ENCODE measurements at regions not wholly inside any gene's neighbourhood (a gene's known extent, or its start where the extent isn't known, plus 50 kb on each side); places are given as distances from the start of the nearest gene placed in this dataset.

GRCh38 chr17:14739656-14740431 lies 439.0 kb downstream of the HS3ST3B1 start:
- no peaks in the 10 kb centered on the region for H3K36me3 ChIP-seq
- ATAC-seq: no peak

DNA sequence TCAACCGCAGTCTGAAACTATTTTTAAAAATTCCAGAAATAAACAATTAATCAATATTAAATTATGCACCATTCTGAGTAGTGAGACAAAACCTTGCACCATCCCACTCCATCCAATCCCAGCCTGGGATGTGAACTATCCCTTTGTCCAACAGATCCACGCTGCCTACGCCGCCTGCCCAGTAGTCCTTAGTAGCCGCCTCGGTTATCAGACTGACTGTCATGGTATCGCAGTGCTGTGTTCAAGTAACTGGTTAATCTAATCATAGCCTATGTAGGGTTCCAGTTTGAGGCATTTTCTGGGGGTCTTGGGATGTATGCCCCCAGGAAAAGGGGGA lies 437.7 kb downstream of the HS3ST3B1 start:
- Histone ChIP-seq H3K36me3 (no peaks in the 10 kb centered on the region), H3K4me3 (no peak overlapping the region), H3K9me3 (no peaks in the 10 kb centered on the region), H3K27ac (no peak overlapping the region), H3K4me1 (no peaks in the 10 kb centered on the region), H3K27me3 (no peaks in the 10 kb centered on the region)
- TF ChIP-seq POLR2AphosphoS5 (IDR thresholded peaks at IDR 0.05): no peak
- TF ChIP-seq CTCF (IDR thresholded peaks at IDR 0.05): no peak
- ATAC-seq: no peak
- WGBS, 2 donors (ENCODE audit: low coverage in 1 of 2): 79 to 95% methylated on average over 2 to 7 of the region's 7 CpGs

More at GRCh38 chr17:14739656-14740431, 439.0 kb downstream of the HS3ST3B1 start:
- no peak for TF ChIP-seq POLR2AphosphoS5 (IDR thresholded peaks at IDR 0.05)
- TF ChIP-seq POLR2A (IDR thresholded peaks at IDR 0.05): no peak
- TF ChIP-seq EP300 (IDR thresholded peaks at IDR 0.05): no peak
- no peak for TF ChIP-seq CTCF (IDR thresholded peaks at IDR 0.05)
- no peak overlapping the region for H3K27ac ChIP-seq
- H3K4me1 ChIP-seq: no peaks in the 10 kb centered on the region
- no peaks in the 10 kb centered on the region for H3K9me3 ChIP-seq
- no peak overlapping the region for H3K4me3 ChIP-seq
- no peaks in the 10 kb centered on the region for H3K27me3 ChIP-seq
- WGBS, 2 donors (ENCODE audit: low coverage in 1 of 2): 52 to 66% methylated on average over 5 of the region's 8 CpGs

DNA sequence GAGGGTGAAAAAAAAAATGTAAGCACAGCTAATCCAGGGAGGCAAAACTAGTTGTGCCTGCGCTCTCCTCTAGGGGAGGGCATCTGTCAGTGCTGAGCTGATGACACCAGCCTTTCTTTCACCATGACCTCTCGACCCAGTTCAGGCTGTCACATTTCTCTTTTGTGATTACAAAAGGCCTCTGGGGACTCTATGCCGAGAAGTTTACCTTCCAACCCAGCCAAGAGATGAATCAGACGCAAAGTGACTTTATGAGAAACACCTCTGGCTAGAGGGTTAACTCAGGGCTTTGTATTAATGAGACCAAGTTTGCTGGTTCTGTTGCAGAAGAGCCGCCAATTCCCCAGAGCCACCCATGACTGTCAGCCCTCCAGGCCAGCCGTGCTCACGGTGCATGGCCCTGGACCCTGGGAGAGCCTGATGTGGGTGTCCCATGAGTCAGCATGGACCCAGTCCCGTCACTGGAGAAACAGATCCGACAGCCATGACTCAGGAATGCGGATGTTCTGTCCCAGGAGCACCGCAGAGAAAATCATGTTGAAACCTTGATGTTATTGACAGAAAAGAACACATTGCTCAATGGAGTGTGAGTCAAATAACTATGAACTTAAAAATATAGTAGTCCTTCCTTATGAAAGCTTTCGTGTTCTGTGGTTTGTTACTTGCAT lies 437.2 kb downstream of the HS3ST3B1 start:
- no peaks in the 10 kb centered on the region for H3K36me3 ChIP-seq

GRCh38 chr17:14736631-14737030 lies 435.8 kb downstream of the HS3ST3B1 start:
- no peak for ATAC-seq

More for the DNA sequence above, 437.2 kb downstream of the HS3ST3B1 start:
- Histone ChIP-seq H3K9me3 (no peaks in the 10 kb centered on the region), H3K4me3 (no peak overlapping the region), H3K4me1 (no peaks in the 10 kb centered on the region), H3K27me3 (no peaks in the 10 kb centered on the region), H3K27ac (no peak overlapping the region)
- ATAC-seq: peak; percentile 82
- TF ChIP-seq POLR2A (IDR thresholded peaks at IDR 0.05): no peak
- no peak for TF ChIP-seq EP300 (IDR thresholded peaks at IDR 0.05)
- no peak for TF ChIP-seq POLR2AphosphoS5 (IDR thresholded peaks at IDR 0.05)
- TF ChIP-seq CTCF (IDR thresholded peaks at IDR 0.05): no peak
- WGBS, 2 donors (ENCODE audit: low coverage in 1 of 2): 64 to 74% methylated on average over 4 to 7 of the region's 12 CpGs

More at GRCh38 chr17:14736631-14737030, 435.8 kb downstream of the HS3ST3B1 start:
- TF ChIP-seq EP300 (IDR thresholded peaks at IDR 0.05) (no peak), CTCF (IDR thresholded peaks at IDR 0.05) (no peak), POLR2AphosphoS5 (IDR thresholded peaks at IDR 0.05) (no peak), POLR2A (IDR thresholded peaks at IDR 0.05) (no peak)
- 54% methylated on average over 3 of the region's 6 CpGs; no CpG with 5 or more reads in 1 of the 2 donors for WGBS, 2 donors (ENCODE audit: low coverage in 1 of 2)
- no peak overlapping the region for H3K27ac ChIP-seq
- H3K9me3 ChIP-seq: no peaks in the 10 kb centered on the region
- H3K36me3 ChIP-seq: no peaks in the 10 kb centered on the region
- H3K4me1 ChIP-seq: no peaks in the 10 kb centered on the region
- H3K4me3 ChIP-seq: no peak overlapping the region
- no peaks in the 10 kb centered on the region for H3K27me3 ChIP-seq
